Activated CD4-positive, alpha-beta T cell treated with anti-CD3 and anti-CD28 coated beads, Interleukin-2, Interleukin-6, amounts not matched to agents 100 ng/mL and 50 ng/mL, durations not matched to agents 16 hours and 8 hours (primary cell): ENCODE measurements at regions not wholly inside any gene's neighbourhood (a gene's known extent, or its start where the extent isn't known, plus 50 kb on each side); places are given as distances from the start of the nearest gene placed in this dataset.
"Not testable (repeated sequence)": the region's sequence is repeated elsewhere in the genome, so short reads cannot be mapped to it uniquely, and the experiment has no call there.

Experiments used
- DNase-seq: peaks from one replicate; pipeline ENCODE4 v3.0.0-alpha.2; 2020

GRCh38 chr6:141562186-141562811 is 570.4 kb upstream of the GJE1 start:
- peak; percentile 10 for DNase-seq

- no peak for DNase-seq
Measured at GRCh38 chr6:141561154-141561553, 571.6 kb upstream of the GJE1 start.

GRCh38 chr6:141552463-141552862 is 580.3 kb upstream of the GJE1 start:
- no peak for DNase-seq

GRCh38 chr6:141552031-141552430 is 580.7 kb upstream of the GJE1 start:
- no peak for DNase-seq

- no peak for DNase-seq
Measured at GRCh38 chr6:141551318-141551717, 581.4 kb upstream of the GJE1 start.

- DNase-seq: no peak
Measured at GRCh38 chr6:141550471-141550870, 582.3 kb upstream of the GJE1 start.

- no peak for DNase-seq
Measured at GRCh38 chr6:141548966-141549365, 583.8 kb upstream of the GJE1 start.

- no peak for DNase-seq
Measured at GRCh38 chr6:141541581-141542324, 591.0 kb upstream of the GJE1 start.

GRCh38 chr6:141540207-141540606 is 592.5 kb upstream of the GJE1 start:
- no peak for DNase-seq

- DNase-seq: no peak
Measured at GRCh38 chr6:141539617-141540016, 593.1 kb upstream of the GJE1 start.

- no peak for DNase-seq
Measured at GRCh38 chr6:141532211-141532610, 600.5 kb upstream of the GJE1 start.

GRCh38 chr6:141531040-141531439 is 601.7 kb upstream of the GJE1 start:
- DNase-seq: no peak

GRCh38 chr6:141528596-141528995 is 604.1 kb upstream of the GJE1 start:
- DNase-seq: no peak

GRCh38 chr6:141526985-141527384 is 605.7 kb upstream of the GJE1 start:
- no peak for DNase-seq

- DNase-seq: no peak
Measured at GRCh38 chr6:141521440-141521839, 611.3 kb upstream of the GJE1 start.

- DNase-seq: no peak
Measured at GRCh38 chr6:141513830-141514229, 618.9 kb upstream of the GJE1 start.

- no peak for DNase-seq
Measured at GRCh38 chr6:141510803-141511202, 621.9 kb upstream of the GJE1 start.

GRCh38 chr6:141506062-141506461 is 626.7 kb upstream of the GJE1 start:
- DNase-seq: not testable (repeated sequence)

GRCh38 chr6:141504318-141504717 is 628.4 kb upstream of the GJE1 start:
- DNase-seq: not testable (repeated sequence)

GRCh38 chr6:141501616-141502015 is 631.1 kb upstream of the GJE1 start:
- no peak for DNase-seq

- DNase-seq: no peak
Measured at GRCh38 chr6:141498977-141499376, 633.7 kb upstream of the GJE1 start.

GRCh38 chr6:141492521-141493284 is 640.0 kb upstream of the GJE1 start:
- DNase-seq: no peak

- no peak for DNase-seq
Measured at GRCh38 chr6:141491684-141492083, 641.0 kb upstream of the GJE1 start.

- no peak for DNase-seq
Measured at GRCh38 chr6:141490982-141491381, 641.7 kb upstream of the GJE1 start.
